IMR-90 (cell line): ENCODE measurements at regions not wholly inside any gene's neighbourhood (a gene's known extent, or its start where the extent isn't known, plus 50 kb on each side); places are given as distances from the start of the nearest gene placed in this dataset.

ENCODE experiments used
- ATAC-seq: fragments of 200-7000 bp; cut with Tn5 transposase; 2 replicates; pipeline ENCODE4 v1.9.1; 2020; ENCODE audit warnings: low read depth, mild to moderate bottlenecking, moderate library complexity
- BruUV-seq: library from RNA; stranded (reverse); fragments of 400-500 nt; replicated peaks from 2 replicates; lab custom pipeline; 2021; lab: Mats Ljungman, UMichigan
- CTCF ChIA-PET: fragments of 300-600 bp; formaldehyde crosslinking; extraction: SDS; loops from one replicate; lab custom pipeline; 2021; ENCODE audit warnings: antibody characterized with exemption; lab: Yijun Ruan, JAX
- POLR2A ChIA-PET: fragments of 300-600 bp; sonication (Branson Sonifier 250); formaldehyde crosslinking; loops from one replicate; lab custom pipeline; 2022; ENCODE audit warnings: antibody characterized with exemption; ENCODE audit not compliant: unreplicated experiment; lab: Charles Lee
- DNase-seq: peaks from one replicate; pipeline ENCODE4 v3.0.0; 2013
- H2AFZ ChIP-seq: replicated peaks from 2 replicates; pipeline ENCODE3; 2013; ENCODE audit warnings: low read length, mild to moderate bottlenecking; ENCODE audit not compliant: poor library complexity
- H2AK5ac ChIP-seq: 2 replicates; pipeline ENCODE4 v1.6.1; 2013; ENCODE audit warnings: low read depth, low read length, inconsistent platforms
- H2AK9ac ChIP-seq: replicated peaks from 2 replicates; pipeline ENCODE3; 2013; ENCODE audit warnings: mild to moderate bottlenecking, low read depth, low read length, moderate library complexity; ENCODE audit not compliant: poor library complexity
- H2BK120ac ChIP-seq: 2 replicates; pipeline ENCODE4 v1.6.1; 2013; ENCODE audit warnings: low read depth, low read length, inconsistent platforms
- H2BK15ac ChIP-seq: 3 replicates; pipeline ENCODE4 v1.6.1; 2013; ENCODE audit warnings: low read depth, low read length, inconsistent platforms
- H2BK20ac ChIP-seq: 2 replicates; pipeline ENCODE4 v1.6.1; 2013; ENCODE audit warnings: low read depth, mild to moderate bottlenecking, inconsistent platforms, low read length, moderate library complexity
- H2BK5ac ChIP-seq: 2 replicates; pipeline ENCODE4 v1.6.1; 2013; ENCODE audit warnings: mild to moderate bottlenecking, low read depth, low read length, inconsistent platforms; ENCODE audit not compliant: poor library complexity, severe bottlenecking
- H3K14ac ChIP-seq: replicated peaks from 2 replicates; pipeline ENCODE4 v1.6.1; 2013; ENCODE audit warnings: low read depth, low read length, inconsistent platforms
- H3K18ac ChIP-seq: 2 replicates; pipeline ENCODE4 v1.6.1; 2013; ENCODE audit warnings: low read depth, low read length, control low read depth
- H3K23ac ChIP-seq: 2 replicates; pipeline ENCODE4 v1.6.1; 2013; ENCODE audit warnings: low read depth, low read length, inconsistent platforms
- H3K27ac ChIP-seq: 2 replicates; pipeline ENCODE4 v1.5.1; 2013; ENCODE audit warnings: mild to moderate bottlenecking, control low read depth, low read length; ENCODE audit not compliant: insufficient read depth
- H3K27me3 ChIP-seq: 2 replicates; pipeline ENCODE4 v1.6.1; 2013; ENCODE audit warnings: low read length; ENCODE audit not compliant: control insufficient read depth, insufficient read depth
- H3K36me3 ChIP-seq: 2 replicates; pipeline ENCODE4 v1.6.1; 2013; ENCODE audit warnings: low read length, mixed read lengths; ENCODE audit not compliant: control insufficient read depth, insufficient read depth
- H3K4ac ChIP-seq: 2 replicates; pipeline ENCODE4 v1.6.1; 2013; ENCODE audit warnings: low read depth, low read length, inconsistent platforms
- H3K4me1 ChIP-seq: 2 replicates; pipeline ENCODE4 v1.6.1; 2013; ENCODE audit warnings: low read length, mixed read lengths; ENCODE audit not compliant: control insufficient read depth, insufficient read depth
- H3K4me2 ChIP-seq: 2 replicates; pipeline ENCODE4 v1.6.1; 2013; ENCODE audit warnings: low read depth, mild to moderate bottlenecking, control low read depth, low read length, moderate library complexity
- H3K4me3 ChIP-seq: 2 replicates; pipeline ENCODE4 v1.5.1; 2013; ENCODE audit warnings: low read depth, mild to moderate bottlenecking, control low read depth, low read length, moderate library complexity; ENCODE audit not compliant: insufficient read depth
- H3K56ac ChIP-seq: 2 replicates; pipeline ENCODE4 v1.6.1; 2013; ENCODE audit warnings: low read length, inconsistent platforms; ENCODE audit not compliant: insufficient read depth; ENCODE audit errors: extremely low read depth
- H3K79me1 ChIP-seq, 2 experiments: 2 replicates each; pipeline ENCODE4 v1.6.1; 2013; ENCODE audit warnings: low read length in 2 of 2, inconsistent platforms in 1 of 2, low read depth in 1 of 2
- H3K9ac ChIP-seq: 2 replicates; pipeline ENCODE4 v1.6.1; 2013; ENCODE audit warnings: low read depth, low read length, control low read depth
- H3K9me1 ChIP-seq: 2 replicates; pipeline ENCODE4 v1.6.1; 2013; ENCODE audit warnings: low read length, inconsistent platforms; ENCODE audit not compliant: insufficient read depth
- H3K9me3 ChIP-seq: 2 replicates; pipeline ENCODE4 v1.6.1; 2013; ENCODE audit warnings: low read length; ENCODE audit not compliant: control insufficient read depth, insufficient read depth
- H4K20me1 ChIP-seq: 2 replicates; pipeline ENCODE4 v1.6.1; 2013; ENCODE audit warnings: low read length, inconsistent platforms; ENCODE audit not compliant: insufficient read depth
- H4K5ac ChIP-seq: 2 replicates; pipeline ENCODE4 v1.6.1; 2013; ENCODE audit warnings: mild to moderate bottlenecking, low read depth, low read length, control low read depth
- H4K8ac ChIP-seq, 2 experiments: 2 replicates each; pipeline ENCODE4 v1.6.1; 2013; ENCODE audit warnings: low read depth in 2 of 2, low read length in 2 of 2, control low read depth in 1 of 2, inconsistent platforms in 1 of 2
- H4K91ac ChIP-seq: 2 replicates; pipeline ENCODE4 v1.6.1; 2013; ENCODE audit warnings: low read depth, low read length, inconsistent platforms; ENCODE audit not compliant: insufficient read depth
- BHLHE40 ChIP-seq: fragments of 150-350 bp; IDR thresholded peaks from 2 replicates; pipeline ENCODE4 v1.6.1; 2016; ENCODE audit warnings: mild to moderate bottlenecking, low read depth, low read length
- CEBPB ChIP-seq: IDR thresholded peaks from 2 replicates; pipeline ENCODE4 v1.6.1; 2012; ENCODE audit warnings: low read depth, low read length, improper control_type of control experiment
- CHD1 ChIP-seq: IDR thresholded peaks from 2 replicates; pipeline ENCODE4 v1.6.1; 2012; ENCODE audit warnings: low read depth, low read length, improper control_type of control experiment
- CTCF ChIP-seq: conservative IDR thresholded peaks from 2 replicates; pipeline ENCODE4 v1.5.1; 2012; ENCODE audit warnings: mild to moderate bottlenecking, low read depth, low read length, improper control_type of control experiment
- ELK1 ChIP-seq: fragments of 150-350 bp; IDR thresholded peaks from 2 replicates; pipeline ENCODE4 v1.6.1; 2016; ENCODE audit warnings: low read depth, mild to moderate bottlenecking, low read length, moderate library complexity, borderline replicate concordance
- FOS ChIP-seq: fragments of 150-350 bp; IDR thresholded peaks from 2 replicates; pipeline ENCODE4 v1.6.1; 2016; ENCODE audit warnings: low read depth, low read length
- MAFK ChIP-seq: IDR thresholded peaks from 2 replicates; pipeline ENCODE4 v1.6.1; 2012; ENCODE audit warnings: low read depth, low read length, improper control_type of control experiment
- MAZ ChIP-seq: IDR thresholded peaks from 2 replicates; pipeline ENCODE4 v1.6.1; 2012; ENCODE audit warnings: low read depth, mild to moderate bottlenecking, low read length, improper control_type of control experiment, moderate library complexity, borderline replicate concordance
- NFE2L2 ChIP-seq: fragments of 150-350 bp; IDR thresholded peaks from 2 replicates; pipeline ENCODE4 v1.6.1; 2016; ENCODE audit warnings: low read depth, mild to moderate bottlenecking, low read length
- RAD21 ChIP-seq: IDR thresholded peaks from 2 replicates; pipeline ENCODE4 v1.6.1; 2012; ENCODE audit warnings: low read length, improper control_type of control experiment
- RCOR1 ChIP-seq: IDR thresholded peaks from 2 replicates; pipeline ENCODE4 v1.6.1; 2012; ENCODE audit warnings: mild to moderate bottlenecking, low read length, improper control_type of control experiment; ENCODE audit not compliant: insufficient replicate concordance
- RFX5 ChIP-seq: IDR thresholded peaks from 2 replicates; pipeline ENCODE4 v1.8.0; 2012; ENCODE audit warnings: low read depth, mild to moderate bottlenecking, low read length, moderate library complexity
- SMC3 ChIP-seq: fragments of 150-350 bp; IDR thresholded peaks from 2 replicates; pipeline ENCODE4 v1.6.1; 2016; ENCODE audit warnings: low read depth, mild to moderate bottlenecking, antibody characterized with exemption, low read length, moderate library complexity
- USF2 ChIP-seq: fragments of 150-350 bp; IDR thresholded peaks from 2 replicates; pipeline ENCODE4 v1.6.1; 2017; ENCODE audit warnings: mild to moderate bottlenecking, antibody characterized with exemption, low read length, low read depth
- WGBS, 2 experiments: methylation state at CpG; one replicate each; pipeline versions ENCODE4 v1.1.5 to v1.1.7; 2013; ENCODE audit warnings: missing lambda C conversion rate in 2 of 2; ENCODE audit not compliant: insufficient read length in 1 of 2; ENCODE audit errors: extremely low coverage in 2 of 2; 5-methylcytosine and 5-hydroxymethylcytosine counted together
- dilution Hi-C: fragments of 300-500 bp; cut with HindIII; formaldehyde crosslinking; loops from one replicate; pipeline ENCODE4 v1.14.3; 2018; ENCODE audit warnings: low sequenced_read_pairs; ENCODE audit not compliant: unreplicated experiment
- in situ Hi-C: fragments of 300-500 bp; cut with MboI; formaldehyde crosslinking; loops from 3 replicates; pipeline ENCODE4 v1.14.3; 2019; ENCODE audit warnings: low sequenced_read_pairs, inconsistent platforms, mixed read lengths
- intact Hi-C: fragments of 100-400 bp; cut with micrococcal nuclease; formaldehyde crosslinking; loops from 2 replicates; pipeline ENCODE4 v1.10.0; 2022

- H2AK5ac ChIP-seq = no peak overlapping the region
- H4K5ac ChIP-seq = no peak overlapping the region
- peaks cover 23% of the 10 kb centered on the region for H4K20me1 ChIP-seq
- H3K14ac ChIP-seq = no peak overlapping the region
- no TSS peak for BruUV-seq
- TF ChIP-seq MAZ (no peak), FOS (no peak), RFX5 (no peak), BHLHE40 (no peak), ELK1 (no peak), SMC3 (no peak), CTCF (no peak), NFE2L2 (no peak), RAD21 (no peak), CHD1 (no peak), RCOR1 (no peak), MAFK (no peak), CEBPB (no peak), USF2 (no peak)
- no peak overlapping the region for H3K23ac ChIP-seq
- H2BK20ac ChIP-seq = no peak overlapping the region
- H3K4ac ChIP-seq = no peak overlapping the region
- ATAC-seq = no peak
- no peak overlapping the region for H3K18ac ChIP-seq
- POLR2A ChIA-PET = no interaction called here
- CTCF ChIA-PET = interaction anchor here (0.6 kb wide), 1 partner anchor 18 kb away, joined by 4 read pairs; no protein-coding TSS in a partner anchor
- no peak overlapping the region for H2BK5ac ChIP-seq
- no peak overlapping the region for H4K91ac ChIP-seq
- no peaks in the 10 kb centered on the region for H3K27me3 ChIP-seq
- H3K9ac ChIP-seq = no peak overlapping the region
- no peak overlapping the region for H2AFZ ChIP-seq
- H2BK15ac ChIP-seq = no peak overlapping the region
- 0 out of 2 replicates have a peak, but pooled peaks cover 4% of the 10 kb centered on the region for H3K9me1 ChIP-seq
- no peak for DNase-seq
- H3K27ac ChIP-seq = no peak overlapping the region
- no peak overlapping the region for H3K56ac ChIP-seq
- H3K9me3 ChIP-seq = no peaks in the 10 kb centered on the region
- H3K36me3 ChIP-seq = peaks cover 3% of the 10 kb centered on the region; the same call in 1 of the 2 replicates
- no peak overlapping the region for H3K4me2 ChIP-seq
- H3K4me3 ChIP-seq = no peak overlapping the region
- intact Hi-C loops = no loop called here
- dilution Hi-C loops = no loop called here
- H3K4me1 ChIP-seq = peaks cover 6% of the 10 kb centered on the region; the same call in 1 of the 2 replicates
- in situ Hi-C loops = no loop called here
- no peak overlapping the region for H2BK120ac ChIP-seq
- no peak overlapping the region for H2AK9ac ChIP-seq
- no CpG with 5 or more reads among the region's 2 CpGs for WGBS, 2 experiments
- H4K8ac ChIP-seq = no peak overlapping the region
- H3K79me1 ChIP-seq = peaks cover 25 to 48% of the 10 kb centered on the region in 2 experiments
Measured at GRCh38 chr17:63109661-63110060, 143.6 kb downstream of the TANC2 start.
